Stomach (tissue), 8 donors: ENCODE measurements at regions not wholly inside any gene's neighbourhood (a gene's known extent, or its start where the extent isn't known, plus 50 kb on each side); places are given as distances from the start of the nearest gene placed in this dataset.
A peak's percentile ranks its signal among the peaks of the same experiment; 100 is the strongest.

Experiments used
- DNase-seq, 2 donors: peaks; one replicate each; pipeline versions ENCODE4 v3.0.0 to v3.0.0-alpha.2; 2013 to 2019
- H3K27ac ChIP-seq, 5 donors: fragments of 200-600 bp in 4 of 5; sonication (generic) in 4 of 5; one replicate each; pipeline ENCODE4 v1.5.1; 2013 to 2019; ENCODE audit warnings: mild to moderate bottlenecking in 1 of 5, moderate library complexity in 1 of 5
- H3K27me3 ChIP-seq, 3 donors: fragments of 200-600 bp; sonication (generic); one replicate each; pipeline ENCODE4 v1.5.1; 2017 to 2019; ENCODE audit warnings: mixed run types in 1 of 3
- H3K36me3 ChIP-seq, 4 donors: fragments of 200-600 bp; sonication (generic); 1 replicate in 3 of 4; 2 replicates in 1 of 4; pipeline ENCODE4 v1.5.1; 2016 to 2019
- H3K4me1 ChIP-seq, 4 donors: fragments of 200-600 bp; sonication (generic); one replicate each; pipeline ENCODE4 v1.5.1; 2016 to 2019
- H3K4me3 ChIP-seq, 4 donors: fragments of 200-600 bp; sonication (generic) in 3 of 4; one replicate each; pipeline ENCODE4 v1.5.1; 2016 to 2019; ENCODE audit warnings: mild to moderate bottlenecking in 1 of 4
- H3K9me3 ChIP-seq, 4 donors: fragments of 200-600 bp; sonication (generic); one replicate each; pipeline ENCODE4 v1.5.1; 2016 to 2019
- CTCF ChIP-seq, 7 experiments: fragments of 450-650 bp in 4 of 7; fragments of 200-600 bp in 3 of 7; sonication (generic) in 3 of 7; IDR thresholded peaks; one replicate each; pipeline ENCODE4 v1.5.1; 2016 to 2019; ENCODE audit warnings: antibody characterized with exemption in 7 of 7, control low read depth in 2 of 7, mild to moderate bottlenecking in 1 of 7
- EP300 ChIP-seq: sonication (generic); formaldehyde crosslinking; IDR thresholded peaks from one replicate; pipeline ENCODE4 v1.6.1; 2017; ENCODE audit warnings: antibody characterized with exemption
- POLR2A ChIP-seq, 4 donors: fragments of 450-650 bp; IDR thresholded peaks; one replicate each; pipeline ENCODE4 v1.6.1; 2016; ENCODE audit warnings: antibody characterized with exemption in 4 of 4, control low read depth in 2 of 4, mild to moderate bottlenecking in 1 of 4, moderate library complexity in 1 of 4
- POLR2AphosphoS5 ChIP-seq, 3 donors: sonication (generic); formaldehyde crosslinking; IDR thresholded peaks; one replicate each; pipeline ENCODE4 v1.6.1; 2016; ENCODE audit warnings: antibody characterized with exemption in 3 of 3
- WGBS, 5 donors: extraction: QIAGEN DNeasy Blood & Tissue Kit in 3 of 5; methylation state at CpG; one replicate each; pipeline versions ENCODE4 v1.1.5 to v1.1.7; 2013 to 2018; 5-methylcytosine and 5-hydroxymethylcytosine counted together
- intact Hi-C: fragments of 100-400 bp; cut with DNase I; formaldehyde crosslinking; loops from one replicate; pipeline ENCODE4 v1.15.1; 2023; ENCODE audit warnings: low total_unique reads
- donor health status: healthy with polysubstance abuse.
- donor health status: Bipolar disorder and iron deficiency.
- donor health status: healthy.

DNA sequence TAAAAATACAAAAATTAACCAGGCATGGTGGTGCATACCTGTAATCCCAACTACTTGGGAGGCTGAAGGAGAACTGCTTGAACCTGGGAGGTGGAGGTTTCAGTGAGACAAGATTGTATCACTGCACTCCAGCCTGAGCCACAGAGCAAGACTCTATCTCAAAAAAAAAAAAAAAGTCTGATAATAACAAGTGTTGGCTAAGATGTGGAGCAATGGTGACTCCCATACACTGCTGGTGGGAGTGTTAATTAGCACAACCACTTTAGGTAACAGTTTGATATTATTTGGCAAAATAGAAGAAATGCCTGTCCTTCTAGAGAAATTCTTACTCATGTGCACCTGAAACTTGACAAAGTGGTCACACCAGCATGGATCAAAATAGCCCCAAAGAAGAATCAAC lies 106.2 kb upstream of the SLC34A2 start:
- no peaks in the 10 kb centered on the region for H3K27me3 ChIP-seq
- DNase-seq: no peak
- no peaks in the 10 kb centered on the region for H3K9me3 ChIP-seq
- H3K4me1 ChIP-seq: peaks cover 0 to 26% (median 16%) of the 10 kb centered on the region in 4 donors
- TF ChIP-seq POLR2AphosphoS5 (IDR thresholded peaks at IDR 0.05) (no peak), EP300 (no peak)
- no peaks in the 10 kb centered on the region for H3K36me3 ChIP-seq
- no peak overlapping the region for H3K4me3 ChIP-seq
- intact Hi-C loops: no loop called here
- no peak overlapping the region for H3K27ac ChIP-seq

- Histone ChIP-seq H3K36me3 (no peaks in the 10 kb centered on the region), H3K4me3 (no peak overlapping the region), H3K9me3 (no peaks in the 10 kb centered on the region), H3K27me3 (no peaks in the 10 kb centered on the region), H3K27ac (peak overlapping the region in 1 of 5 donors; percentile 78), H3K4me1 (peaks cover 0 to 19% (median 15%) of the 10 kb centered on the region in 4 donors)
- intact Hi-C loops: no loop called here
- TF ChIP-seq POLR2AphosphoS5 (IDR thresholded peaks at IDR 0.05) (no peak), EP300 (no peak), CTCF (IDR thresholded peaks at IDR 0.05) (no peak), POLR2A (IDR thresholded peaks at IDR 0.05) (no peak)
- no peak for DNase-seq
- 74 to 89% (median 83%) methylated on average over 5 of the region's 5 CpGs for WGBS, 5 donors
Observed at GRCh38 chr4:25550376-25551030, 105.1 kb upstream of the SLC34A2 start.

GRCh38 chr4:25551605-25552004 lies 104.0 kb upstream of the SLC34A2 start:
- Histone ChIP-seq H3K27ac (peak overlapping the region; percentile 59 to 90 (median 71)), H3K4me3 (no peak overlapping the region), H3K36me3 (no peaks in the 10 kb centered on the region), H3K9me3 (no peaks in the 10 kb centered on the region), H3K27me3 (peaks cover 0 to 4% (median 0%) of the 10 kb centered on the region in 3 donors), H3K4me1 (peaks cover 0 to 19% (median 15%) of the 10 kb centered on the region in 4 donors)
- intact Hi-C loops: no loop called here
- WGBS, 5 donors: 25 to 57% (median 44%) methylated on average over 4 of the region's 4 CpGs
- peak in 2 of 3 donors; percentile 32 to 46 for TF ChIP-seq POLR2AphosphoS5 (IDR thresholded peaks at IDR 0.05)
- no peak for TF ChIP-seq CTCF (IDR thresholded peaks at IDR 0.05)
- no peak for TF ChIP-seq POLR2A (IDR thresholded peaks at IDR 0.05)
- DNase-seq: peak; percentile 57 to 59

- intact Hi-C loops: no loop called here
- TF ChIP-seq CTCF (IDR thresholded peaks at IDR 0.05): no peak
- TF ChIP-seq POLR2A (IDR thresholded peaks at IDR 0.05): no peak
- no peak for TF ChIP-seq EP300
- TF ChIP-seq POLR2AphosphoS5 (IDR thresholded peaks at IDR 0.05): peak in 1 of 3 donors; percentile 60
- Histone ChIP-seq H3K4me3 (no peak overlapping the region), H3K4me1 (peaks cover 0 to 19% (median 15%) of the 10 kb centered on the region in 4 donors), H3K27ac (peak overlapping the region; percentile 59 to 90 (median 71)), H3K9me3 (no peaks in the 10 kb centered on the region), H3K36me3 (no peaks in the 10 kb centered on the region), H3K27me3 (peaks cover 0 to 4% (median 0%) of the 10 kb centered on the region in 3 donors)
- 16 to 34% (median 26%) methylated on average over 8 of the region's 8 CpGs for WGBS, 5 donors
- DNase-seq: peak in 1 of 2 donors; percentile 91
Observed at GRCh38 chr4:25552580-25553271, 102.9 kb upstream of the SLC34A2 start.

DNA sequence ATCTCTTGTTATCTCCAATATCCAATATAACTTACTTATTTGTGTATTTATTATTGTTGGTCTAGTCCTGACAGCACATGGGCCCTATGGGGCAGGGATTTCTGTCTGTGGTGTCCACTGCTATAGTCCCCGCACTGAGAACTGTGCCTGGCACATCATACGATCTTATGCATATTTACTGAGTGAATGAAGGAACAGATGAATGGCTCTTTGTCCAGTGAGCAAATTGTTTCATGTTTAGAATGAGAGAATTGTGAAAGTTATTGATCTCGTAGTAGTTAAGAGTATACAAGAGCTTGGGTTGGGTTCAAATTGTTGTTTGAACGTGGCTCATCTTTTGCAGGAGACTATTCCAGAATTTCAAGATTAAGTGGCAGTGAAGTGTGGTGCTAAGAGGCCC lies 96.1 kb upstream of the SLC34A2 start:
- TF ChIP-seq POLR2A (IDR thresholded peaks at IDR 0.05) (no peak), CTCF (IDR thresholded peaks at IDR 0.05) (no peak), POLR2AphosphoS5 (IDR thresholded peaks at IDR 0.05) (no peak), EP300 (no peak)

More for the DNA sequence above, 96.1 kb upstream of the SLC34A2 start:
- WGBS, 5 donors: 27 to 64% (median 50%) methylated on average over 4 of the region's 4 CpGs
- Histone ChIP-seq H3K27ac (no peak overlapping the region), H3K9me3 (no peaks in the 10 kb centered on the region), H3K4me3 (no peak overlapping the region), H3K27me3 (peaks cover 0 to 4% (median 0%) of the 10 kb centered on the region in 3 donors), H3K36me3 (no peaks in the 10 kb centered on the region), H3K4me1 (no peaks in the 10 kb centered on the region)
- no peak for DNase-seq
- intact Hi-C loops: no loop called here
